C4-2B (cell line): ENCODE measurements at regions not wholly inside any gene's neighbourhood (a gene's known extent, or its start where the extent isn't known, plus 50 kb on each side); places are given as distances from the start of the nearest gene placed in this dataset.
"Not testable (repeated sequence)": the region's sequence is repeated elsewhere in the genome, so short reads cannot be mapped to it uniquely, and the experiment has no call there.

Source experiments
- ZFX ChIP-seq: fragments of 450-650 bp; IDR thresholded peaks from 2 replicates; pipeline ENCODE4 v1.6.1; 2017
- TF ChIP-seq, protein P1 (sequence below): fragments of 450-650 bp; conservative IDR thresholded peaks from 2 replicates; pipeline ENCODE4 v1.5.1; 2017; ENCODE audit warnings: mild to moderate bottlenecking

DNA sequence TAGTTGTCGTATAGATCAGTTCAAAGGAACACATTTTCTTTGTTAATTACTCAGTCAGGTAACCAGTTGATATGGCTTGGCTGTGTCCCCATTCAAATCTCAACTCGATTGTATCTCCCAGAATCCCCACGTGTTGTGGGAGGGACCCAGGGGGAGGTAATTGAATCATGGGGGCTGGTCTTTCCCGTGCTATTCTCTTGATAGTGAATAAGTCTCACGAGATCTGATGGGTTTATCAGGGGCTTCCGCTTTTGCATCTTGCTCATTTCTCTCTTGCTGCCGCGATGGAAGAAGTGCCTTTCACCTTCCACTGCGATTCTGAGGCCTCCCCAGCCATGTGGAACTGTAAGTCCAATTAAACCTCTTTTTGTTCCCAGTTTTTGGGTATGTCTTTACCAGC, 58.2 kb upstream of the RALGPS2 start:
- TF ChIP-seq, protein P1, sequence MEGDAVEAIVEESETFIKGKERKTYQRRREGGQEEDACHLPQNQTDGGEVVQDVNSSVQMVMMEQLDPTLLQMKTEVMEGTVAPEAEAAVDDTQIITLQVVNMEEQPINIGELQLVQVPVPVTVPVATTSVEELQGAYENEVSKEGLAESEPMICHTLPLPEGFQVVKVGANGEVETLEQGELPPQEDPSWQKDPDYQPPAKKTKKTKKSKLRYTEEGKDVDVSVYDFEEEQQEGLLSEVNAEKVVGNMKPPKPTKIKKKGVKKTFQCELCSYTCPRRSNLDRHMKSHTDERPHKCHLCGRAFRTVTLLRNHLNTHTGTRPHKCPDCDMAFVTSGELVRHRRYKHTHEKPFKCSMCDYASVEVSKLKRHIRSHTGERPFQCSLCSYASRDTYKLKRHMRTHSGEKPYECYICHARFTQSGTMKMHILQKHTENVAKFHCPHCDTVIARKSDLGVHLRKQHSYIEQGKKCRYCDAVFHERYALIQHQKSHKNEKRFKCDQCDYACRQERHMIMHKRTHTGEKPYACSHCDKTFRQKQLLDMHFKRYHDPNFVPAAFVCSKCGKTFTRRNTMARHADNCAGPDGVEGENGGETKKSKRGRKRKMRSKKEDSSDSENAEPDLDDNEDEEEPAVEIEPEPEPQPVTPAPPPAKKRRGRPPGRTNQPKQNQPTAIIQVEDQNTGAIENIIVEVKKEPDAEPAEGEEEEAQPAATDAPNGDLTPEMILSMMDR, result not testable (repeated sequence)
- not testable (repeated sequence) for TF ChIP-seq ZFX
